ENCODE measurements at regions not wholly inside any gene's neighbourhood (a gene's known extent, or its start where the extent isn't known, plus 50 kb on each side); places are given as distances from the start of the nearest gene placed in this dataset.

- Histone ChIP-seq H3K27ac (ENCODE audit: low read depth, low read length, poor library complexity, severe bottlenecking) (no peak overlapping the region), H3K79me2 (ENCODE audit: insufficient read depth, low read depth, low read length) (no peaks in the 10 kb centered on the region), H3K9me2 (ENCODE audit: insufficient read depth, low read length) (no peaks in the 10 kb centered on the region), H3K4me1 (ENCODE audit: insufficient read depth, low read length, poor library complexity, severe bottlenecking) (no peaks in the 10 kb centered on the region), H3K4me3 (ENCODE audit: low read depth, low read length, poor library complexity, severe bottlenecking) (no peak overlapping the region), H2AFZ (ENCODE audit: low read length) (no peak overlapping the region), H4K20me1 (ENCODE audit: insufficient read depth, low read length) (no peaks in the 10 kb centered on the region), H3K36me3 (ENCODE audit: insufficient read depth, low read length) (no peaks in the 10 kb centered on the region), H3K9me3 (ENCODE audit: low read length) (no peaks in the 10 kb centered on the region), H3K4me2 (ENCODE audit: low read length) (no peak overlapping the region)
- DNase-seq (ENCODE audit: low spot score), result no peak
- no peak for TF ChIP-seq EZH2phosphoT487 (IDR thresholded peaks at IDR 0.05; ENCODE audit: borderline replicate concordance, low read depth, low read length)
- TF ChIP-seq CTCF (conservative IDR thresholded peaks at IDR 0.05; ENCODE audit: low read length), result no peak
- intact Hi-C loops (cut with micrococcal nuclease; ENCODE audit: unreplicated experiment), result no loop called here
- ChIA-PET CTCF (ENCODE audit: unreplicated experiment) (no interaction called here), POLR2A (interaction anchor here (0.7 kb wide), 1 partner anchor 11 kb away, joined by 3 read pairs; no protein-coding TSS in a partner anchor)
- BruUV-seq (replicated peaks), result no TSS peak
Measured at GRCh38 chr4:22238742-22239141, 277.1 kb downstream of the ADGRA3 start.

- Histone ChIP-seq H3K4me2 (ENCODE audit: low read length) (no peak overlapping the region), H3K36me3 (ENCODE audit: insufficient read depth, low read length) (no peaks in the 10 kb centered on the region), H3K9me2 (ENCODE audit: insufficient read depth, low read length) (no peaks in the 10 kb centered on the region), H3K4me3 (ENCODE audit: low read depth, low read length, poor library complexity, severe bottlenecking) (no peak overlapping the region), H2AFZ (ENCODE audit: low read length) (no peak overlapping the region), H3K27ac (ENCODE audit: low read depth, low read length, poor library complexity, severe bottlenecking) (no peak overlapping the region), H3K79me2 (ENCODE audit: insufficient read depth, low read depth, low read length) (no peaks in the 10 kb centered on the region), H4K20me1 (ENCODE audit: insufficient read depth, low read length) (no peaks in the 10 kb centered on the region), H3K9me3 (ENCODE audit: low read length) (no peaks in the 10 kb centered on the region), H3K4me1 (ENCODE audit: insufficient read depth, low read length, poor library complexity, severe bottlenecking) (no peaks in the 10 kb centered on the region)
- no TSS peak for BruUV-seq (replicated peaks)
- ChIA-PET POLR2A (no interaction called here), CTCF (ENCODE audit: unreplicated experiment) (no interaction called here)
- TF ChIP-seq EZH2phosphoT487 (IDR thresholded peaks at IDR 0.05; ENCODE audit: borderline replicate concordance, low read depth, low read length) (no peak), CTCF (conservative IDR thresholded peaks at IDR 0.05; ENCODE audit: low read length) (no peak)
- intact Hi-C loops (cut with micrococcal nuclease; ENCODE audit: unreplicated experiment), result no loop called here
- DNase-seq (ENCODE audit: low spot score), result no peak
Measured at GRCh38 chr4:22237846-22238494, 277.9 kb downstream of the ADGRA3 start.

GRCh38 chr4:22237155-22237751, 278.6 kb downstream of the ADGRA3 start:
- TF ChIP-seq CTCF (conservative IDR thresholded peaks at IDR 0.05; ENCODE audit: low read length) (peak; percentile 66), EZH2phosphoT487 (IDR thresholded peaks at IDR 0.05; ENCODE audit: borderline replicate concordance, low read depth, low read length) (no peak)
- Histone ChIP-seq H3K36me3 (ENCODE audit: insufficient read depth, low read length) (no peaks in the 10 kb centered on the region), H2AFZ (ENCODE audit: low read length) (no peak overlapping the region), H3K79me2 (ENCODE audit: insufficient read depth, low read depth, low read length) (no peaks in the 10 kb centered on the region), H3K9me2 (ENCODE audit: insufficient read depth, low read length) (no peaks in the 10 kb centered on the region), H3K4me1 (ENCODE audit: insufficient read depth, low read length, poor library complexity, severe bottlenecking) (no peaks in the 10 kb centered on the region), H3K4me3 (ENCODE audit: low read depth, low read length, poor library complexity, severe bottlenecking) (no peak overlapping the region), H4K20me1 (ENCODE audit: insufficient read depth, low read length) (no peaks in the 10 kb centered on the region), H3K9me3 (ENCODE audit: low read length) (no peaks in the 10 kb centered on the region), H3K27ac (ENCODE audit: low read depth, low read length, poor library complexity, severe bottlenecking) (no peak overlapping the region), H3K4me2 (ENCODE audit: low read length) (no peak overlapping the region)
- intact Hi-C loops (cut with micrococcal nuclease; ENCODE audit: unreplicated experiment), result no loop called here
- no TSS peak for BruUV-seq (replicated peaks)
- ChIA-PET CTCF (ENCODE audit: unreplicated experiment) (no interaction called here), POLR2A (no interaction called here)
- DNase-seq (ENCODE audit: low spot score), result no peak
